ENCODE measurements at regions not wholly inside any gene's neighbourhood (a gene's known extent, or its start where the extent isn't known, plus 50 kb on each side); places are given as distances from the start of the nearest gene placed in this dataset.

DNA sequence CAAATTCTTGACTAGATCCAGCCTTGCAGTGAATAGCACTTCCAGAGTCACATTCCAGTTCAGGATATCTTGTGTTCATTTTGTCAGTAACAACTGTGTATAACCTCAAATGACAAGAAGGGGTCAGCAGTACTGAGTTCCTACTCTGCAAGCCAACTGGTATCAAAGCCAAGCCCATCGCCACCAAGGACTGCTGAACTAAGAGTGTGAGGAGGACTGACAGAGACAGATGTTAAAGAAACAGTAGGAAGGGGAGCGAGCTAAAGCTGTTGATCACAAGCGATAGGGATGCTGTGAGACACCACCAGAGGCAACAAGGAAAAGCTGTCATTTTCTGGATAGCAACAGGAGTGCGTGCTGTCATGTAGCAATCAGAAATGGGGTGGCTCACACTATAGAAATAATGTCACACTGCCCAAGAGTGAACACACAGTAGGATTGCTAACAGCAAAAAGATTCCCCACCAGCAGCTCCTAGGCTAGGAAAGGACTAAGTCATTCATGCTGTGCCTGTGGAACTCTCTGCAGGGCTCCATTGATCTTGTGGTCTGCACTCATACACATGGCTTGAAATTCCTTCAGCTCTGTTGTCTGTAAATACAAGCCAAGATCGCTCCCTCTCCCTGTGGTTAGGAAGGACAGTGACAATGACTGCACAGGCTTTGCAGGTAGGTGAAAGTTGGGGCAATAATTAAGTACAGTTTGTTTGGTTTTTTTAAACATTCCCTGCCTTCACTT lies 658.6 kb downstream of the NR2F1-AS1 start:
- Histone ChIP-seq H3K4me1 (ENCODE audit: control insufficient read depth in 1 of 2, insufficient read depth in 2 of 2, low read length in 2 of 2) (no peaks in the 10 kb centered on the region), H3K27ac (ENCODE audit: low read depth in 1 of 2, low read length in 2 of 2) (no peak overlapping the region), H3K9me3 (ENCODE audit: control insufficient read depth, low read length) (no peaks in the 10 kb centered on the region), H3K27me3 (ENCODE audit: control insufficient read depth in 1 of 2, insufficient read depth in 2 of 2, low read length in 1 of 2) (peaks cover 0 to 2% of the 10 kb centered on the region in 2 donors), H3K36me3 (ENCODE audit: control insufficient read depth in 1 of 2, insufficient read depth in 2 of 2, low read length in 1 of 2) (no peaks in the 10 kb centered on the region), H3K4me3 (ENCODE audit: low read length in 2 of 2) (no peak overlapping the region)
- DNase-seq (no peak), ATAC-seq (ENCODE audit: low FRiP score) (no peak)
- 70 to 78% methylated on average over 5 of the region's 5 CpGs for WGBS, 2 donors
- intact Hi-C loops (cut with DNase I), result no loop called here

DNA sequence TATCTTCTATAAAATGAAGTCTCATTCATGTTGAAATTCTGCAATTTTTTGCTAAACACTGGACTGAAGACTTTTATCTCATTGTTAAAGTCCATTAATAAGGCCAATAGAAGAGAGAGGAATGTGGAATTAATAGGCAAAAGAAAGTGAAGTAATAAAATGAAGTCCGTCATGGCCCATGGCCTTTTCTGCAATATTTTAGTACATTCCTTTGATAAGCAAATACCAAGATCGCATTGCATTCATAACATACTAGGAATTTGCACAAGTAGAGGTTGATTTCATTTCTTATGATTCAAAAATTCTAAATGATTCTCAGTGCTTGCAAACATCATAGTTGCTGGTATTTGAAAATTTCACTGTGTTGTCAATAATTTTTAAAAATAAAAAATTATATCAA lies 664.0 kb downstream of the NR2F1-AS1 start:
- ATAC-seq (ENCODE audit: low FRiP score), result no peak

DNA sequence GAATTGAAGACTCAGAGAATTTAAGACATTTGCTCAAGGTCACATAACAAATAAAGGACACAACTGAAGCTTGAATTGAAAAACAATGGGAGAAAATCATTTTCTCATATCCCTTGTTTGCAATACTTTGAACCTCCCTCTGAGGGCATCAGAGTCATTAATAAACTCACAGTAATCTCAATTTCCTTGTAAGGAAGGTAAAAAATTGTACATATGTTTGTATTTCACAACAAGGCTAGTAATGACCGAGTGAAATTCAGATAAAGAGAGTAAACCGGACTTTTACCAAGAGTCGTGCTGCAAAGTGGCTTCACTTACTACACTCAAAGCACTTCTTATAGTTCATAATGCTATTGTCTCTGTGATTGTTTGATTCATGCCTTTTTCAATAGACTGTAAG lies 665.0 kb downstream of the NR2F1-AS1 start:
- DNase-seq, result no peak
- H3K9me3 ChIP-seq (ENCODE audit: control insufficient read depth, low read length), result no peaks in the 10 kb centered on the region
- no peak overlapping the region for H3K27ac ChIP-seq (ENCODE audit: low read depth in 1 of 2, low read length in 2 of 2)
- no peaks in the 10 kb centered on the region for H3K4me1 ChIP-seq (ENCODE audit: control insufficient read depth in 1 of 2, insufficient read depth in 2 of 2, low read length in 2 of 2)
- no peaks in the 10 kb centered on the region for H3K36me3 ChIP-seq (ENCODE audit: control insufficient read depth in 1 of 2, insufficient read depth in 2 of 2, low read length in 1 of 2)
- WGBS, 2 donors, result 76% methylated on average over 3 of the region's 3 CpGs
- no peaks in the 10 kb centered on the region for H3K27me3 ChIP-seq (ENCODE audit: control insufficient read depth in 1 of 2, insufficient read depth in 2 of 2, low read length in 1 of 2)
- no peak overlapping the region for H3K4me3 ChIP-seq (ENCODE audit: low read length in 2 of 2)
- intact Hi-C loops (cut with DNase I), result no loop called here
- no peak for ATAC-seq (ENCODE audit: low FRiP score)

More for the DNA sequence above, 664.0 kb downstream of the NR2F1-AS1 start:
- WGBS, 2 donors, result 23 to 36% methylated on average over 2 of the region's 2 CpGs
- H3K4me1 ChIP-seq (ENCODE audit: control insufficient read depth in 1 of 2, insufficient read depth in 2 of 2, low read length in 2 of 2), result no peaks in the 10 kb centered on the region
- H3K27ac ChIP-seq (ENCODE audit: low read depth in 1 of 2, low read length in 2 of 2), result no peak overlapping the region
- no peak overlapping the region for H3K4me3 ChIP-seq (ENCODE audit: low read length in 2 of 2)
- no peaks in the 10 kb centered on the region for H3K27me3 ChIP-seq (ENCODE audit: control insufficient read depth in 1 of 2, insufficient read depth in 2 of 2, low read length in 1 of 2)
- DNase-seq, result no peak
- H3K9me3 ChIP-seq (ENCODE audit: control insufficient read depth, low read length), result no peaks in the 10 kb centered on the region
- intact Hi-C loops (cut with DNase I), result no loop called here
- no peaks in the 10 kb centered on the region for H3K36me3 ChIP-seq (ENCODE audit: control insufficient read depth in 1 of 2, insufficient read depth in 2 of 2, low read length in 1 of 2)

- ATAC-seq (ENCODE audit: low FRiP score) (no peak), DNase-seq (no peak)
- no peaks in the 10 kb centered on the region for H3K9me3 ChIP-seq (ENCODE audit: control insufficient read depth, low read length)
- intact Hi-C loops (cut with DNase I), result no loop called here
- H3K27me3 ChIP-seq (ENCODE audit: control insufficient read depth in 1 of 2, insufficient read depth in 2 of 2, low read length in 1 of 2), result no peaks in the 10 kb centered on the region
- no peak overlapping the region for H3K4me3 ChIP-seq (ENCODE audit: low read length in 2 of 2)
- WGBS, 2 donors, result 50 to 59% methylated on average over 1 of the region's 1 CpG
- no peaks in the 10 kb centered on the region for H3K4me1 ChIP-seq (ENCODE audit: control insufficient read depth in 1 of 2, insufficient read depth in 2 of 2, low read length in 2 of 2)
- H3K27ac ChIP-seq (ENCODE audit: low read depth in 1 of 2, low read length in 2 of 2), result no peak overlapping the region
- no peaks in the 10 kb centered on the region for H3K36me3 ChIP-seq (ENCODE audit: control insufficient read depth in 1 of 2, insufficient read depth in 2 of 2, low read length in 1 of 2)
Observed at GRCh38 chr5:92912283-92912682, 668.7 kb downstream of the NR2F1-AS1 start.

- 58 to 63% methylated on average over 1 of the region's 1 CpG for WGBS, 2 donors
- Histone ChIP-seq H3K9me3 (ENCODE audit: control insufficient read depth, low read length) (no peaks in the 10 kb centered on the region), H3K27ac (ENCODE audit: low read depth in 1 of 2, low read length in 2 of 2) (no peak overlapping the region), H3K4me3 (ENCODE audit: low read length in 2 of 2) (no peak overlapping the region), H3K27me3 (ENCODE audit: control insufficient read depth in 1 of 2, insufficient read depth in 2 of 2, low read length in 1 of 2) (no peaks in the 10 kb centered on the region), H3K36me3 (ENCODE audit: control insufficient read depth in 1 of 2, insufficient read depth in 2 of 2, low read length in 1 of 2) (no peaks in the 10 kb centered on the region), H3K4me1 (ENCODE audit: control insufficient read depth in 1 of 2, insufficient read depth in 2 of 2, low read length in 2 of 2) (no peaks in the 10 kb centered on the region)
- intact Hi-C loops (cut with DNase I), result no loop called here
- ATAC-seq (ENCODE audit: low FRiP score) (no peak), DNase-seq (no peak)
Observed at GRCh38 chr5:92911851-92912250, 669.2 kb downstream of the NR2F1-AS1 start.

DNA sequence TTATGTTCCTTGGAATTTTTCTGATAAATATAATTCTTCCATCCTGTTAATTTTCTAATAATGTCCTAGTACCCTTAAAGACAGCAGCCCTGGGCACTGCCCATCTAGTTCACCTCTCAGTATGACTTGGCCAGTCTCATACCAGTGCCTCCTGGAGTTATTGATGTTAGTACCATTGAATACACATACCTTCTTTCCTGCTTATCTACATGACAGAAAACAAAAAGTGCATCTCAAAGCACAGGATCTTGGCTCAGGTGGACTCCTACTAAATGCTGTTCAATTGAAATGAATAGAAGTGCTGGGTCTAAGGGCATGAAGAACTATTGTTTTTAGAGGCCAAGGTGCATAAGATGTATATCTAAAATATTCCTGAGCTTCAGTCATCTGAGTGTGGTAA lies 669.7 kb downstream of the NR2F1-AS1 start:
- Histone ChIP-seq H3K9me3 (ENCODE audit: control insufficient read depth, low read length) (no peaks in the 10 kb centered on the region), H3K4me3 (ENCODE audit: low read length in 2 of 2) (no peak overlapping the region), H3K4me1 (ENCODE audit: control insufficient read depth in 1 of 2, insufficient read depth in 2 of 2, low read length in 2 of 2) (no peaks in the 10 kb centered on the region), H3K36me3 (ENCODE audit: control insufficient read depth in 1 of 2, insufficient read depth in 2 of 2, low read length in 1 of 2) (no peaks in the 10 kb centered on the region), H3K27me3 (ENCODE audit: control insufficient read depth in 1 of 2, insufficient read depth in 2 of 2, low read length in 1 of 2) (no peaks in the 10 kb centered on the region), H3K27ac (ENCODE audit: low read depth in 1 of 2, low read length in 2 of 2) (no peak overlapping the region)
- ATAC-seq (ENCODE audit: low FRiP score) (no peak), DNase-seq (no peak)
- intact Hi-C loops (cut with DNase I), result no loop called here

DNA sequence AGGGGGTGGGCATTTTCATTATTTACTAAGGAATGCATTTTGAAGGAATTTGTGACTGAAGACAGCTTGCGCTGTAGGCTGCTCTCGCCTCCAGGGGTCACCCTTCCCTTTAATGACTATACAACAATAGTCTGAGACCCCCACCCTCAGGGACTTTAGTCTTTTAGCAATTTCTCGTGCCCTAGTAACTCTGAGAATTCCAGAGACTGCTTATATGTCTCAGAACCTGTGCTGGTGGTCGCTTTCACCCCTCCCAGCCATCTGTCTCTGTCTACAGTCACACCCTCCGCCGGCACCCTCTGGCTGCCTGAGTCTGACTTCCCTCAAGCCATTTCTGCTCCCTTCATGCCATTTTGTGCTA lies 671.4 kb downstream of the NR2F1-AS1 start:
- no peak for ATAC-seq (ENCODE audit: low FRiP score)
- Histone ChIP-seq H3K4me1 (ENCODE audit: control insufficient read depth in 1 of 2, insufficient read depth in 2 of 2, low read length in 2 of 2) (no peaks in the 10 kb centered on the region), H3K9me3 (ENCODE audit: control insufficient read depth, low read length) (no peaks in the 10 kb centered on the region), H3K4me3 (ENCODE audit: low read length in 2 of 2) (no peak overlapping the region), H3K27me3 (ENCODE audit: control insufficient read depth in 1 of 2, insufficient read depth in 2 of 2, low read length in 1 of 2) (no peaks in the 10 kb centered on the region), H3K36me3 (ENCODE audit: control insufficient read depth in 1 of 2, insufficient read depth in 2 of 2, low read length in 1 of 2) (no peaks in the 10 kb centered on the region), H3K27ac (ENCODE audit: low read depth in 1 of 2, low read length in 2 of 2) (no peak overlapping the region)
- 26 to 34% methylated on average over 6 of the region's 6 CpGs for WGBS, 2 donors
- intact Hi-C loops (cut with DNase I), result no loop called here
- DNase-seq, result no peak

- DNase-seq (no peak), ATAC-seq (ENCODE audit: low FRiP score) (no peak)
- Histone ChIP-seq H3K27me3 (ENCODE audit: control insufficient read depth in 1 of 2, insufficient read depth in 2 of 2, low read length in 1 of 2) (no peaks in the 10 kb centered on the region), H3K9me3 (ENCODE audit: control insufficient read depth, low read length) (no peaks in the 10 kb centered on the region), H3K27ac (ENCODE audit: low read depth in 1 of 2, low read length in 2 of 2) (no peak overlapping the region), H3K36me3 (ENCODE audit: control insufficient read depth in 1 of 2, insufficient read depth in 2 of 2, low read length in 1 of 2) (no peaks in the 10 kb centered on the region), H3K4me3 (ENCODE audit: low read length in 2 of 2) (no peak overlapping the region), H3K4me1 (ENCODE audit: control insufficient read depth in 1 of 2, insufficient read depth in 2 of 2, low read length in 2 of 2) (no peaks in the 10 kb centered on the region)
- WGBS, 2 donors, result 58 to 68% methylated on average over 1 of the region's 1 CpG
- intact Hi-C loops (cut with DNase I), result no loop called here
Observed at GRCh38 chr5:92908952-92909601, 671.9 kb downstream of the NR2F1-AS1 start.

DNA sequence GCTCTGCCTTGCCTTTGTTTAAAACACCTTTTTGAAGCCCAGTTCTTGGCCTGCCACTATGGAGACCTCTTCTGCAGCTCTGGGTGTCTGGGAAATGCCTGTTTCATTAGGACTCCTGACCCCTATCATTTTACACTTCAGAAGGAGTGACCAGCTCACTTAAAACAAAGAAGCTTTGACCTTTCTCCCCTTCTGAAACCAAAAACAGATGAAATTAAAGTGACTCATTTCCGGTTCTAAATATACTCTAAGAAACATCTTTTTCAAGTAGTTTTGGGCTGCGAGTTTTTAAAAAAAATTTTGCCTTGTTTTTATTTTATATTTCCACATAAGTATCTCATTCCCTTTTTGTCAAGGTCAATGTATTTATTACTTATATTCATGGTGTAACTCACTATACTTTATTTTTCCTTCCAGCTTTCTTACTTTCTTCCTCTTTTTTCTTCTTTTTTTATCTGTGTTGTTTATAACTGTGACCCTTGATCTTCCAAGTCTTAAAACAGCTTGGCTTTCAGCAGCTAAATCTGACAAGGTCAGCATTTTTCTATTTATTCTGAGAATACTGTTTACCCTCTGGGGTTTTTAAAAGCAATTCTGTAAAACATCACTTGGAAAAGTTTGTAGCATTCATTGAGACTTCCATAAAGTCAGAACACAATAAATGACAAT lies 672.9 kb downstream of the NR2F1-AS1 start:
- H3K9me3 ChIP-seq (ENCODE audit: control insufficient read depth, low read length), result no peaks in the 10 kb centered on the region
- ATAC-seq (ENCODE audit: low FRiP score) (no peak), DNase-seq (no peak)
- no peaks in the 10 kb centered on the region for H3K27me3 ChIP-seq (ENCODE audit: control insufficient read depth in 1 of 2, insufficient read depth in 2 of 2, low read length in 1 of 2)
- no peak overlapping the region for H3K27ac ChIP-seq (ENCODE audit: low read depth in 1 of 2, low read length in 2 of 2)
- H3K4me3 ChIP-seq (ENCODE audit: low read length in 2 of 2), result no peak overlapping the region
- intact Hi-C loops (cut with DNase I), result no loop called here
- 41% methylated on average over 2 of the region's 2 CpGs for WGBS, 2 donors
- H3K4me1 ChIP-seq (ENCODE audit: control insufficient read depth in 1 of 2, insufficient read depth in 2 of 2, low read length in 2 of 2), result no peaks in the 10 kb centered on the region
- H3K36me3 ChIP-seq (ENCODE audit: control insufficient read depth in 1 of 2, insufficient read depth in 2 of 2, low read length in 1 of 2), result no peaks in the 10 kb centered on the region
